Hepatocyte (in vitro differentiated cells): ENCODE measurements at regions not wholly inside any gene's neighbourhood (a gene's known extent, or its start where the extent isn't known, plus 50 kb on each side); places are given as distances from the start of the nearest gene placed in this dataset.
A peak's percentile ranks its signal among the peaks of the same experiment; 100 is the strongest.

ENCODE experiments used
- EZH2 ChIP-seq: fragments of 200-600 bp; sonication (generic); IDR thresholded peaks from 2 replicates; pipeline ENCODE4 v1.6.1; 2016; ENCODE audit warnings: antibody characterized with exemption, mild to moderate bottlenecking, borderline replicate concordance
- TF ChIP-seq, protein P1 (sequence below): fragments of 200-600 bp; sonication (generic); IDR thresholded peaks from 2 replicates; pipeline ENCODE4 v1.5.1; 2016; ENCODE audit warnings: antibody characterized with exemption, mild to moderate bottlenecking; ENCODE audit not compliant: poor library complexity

DNA sequence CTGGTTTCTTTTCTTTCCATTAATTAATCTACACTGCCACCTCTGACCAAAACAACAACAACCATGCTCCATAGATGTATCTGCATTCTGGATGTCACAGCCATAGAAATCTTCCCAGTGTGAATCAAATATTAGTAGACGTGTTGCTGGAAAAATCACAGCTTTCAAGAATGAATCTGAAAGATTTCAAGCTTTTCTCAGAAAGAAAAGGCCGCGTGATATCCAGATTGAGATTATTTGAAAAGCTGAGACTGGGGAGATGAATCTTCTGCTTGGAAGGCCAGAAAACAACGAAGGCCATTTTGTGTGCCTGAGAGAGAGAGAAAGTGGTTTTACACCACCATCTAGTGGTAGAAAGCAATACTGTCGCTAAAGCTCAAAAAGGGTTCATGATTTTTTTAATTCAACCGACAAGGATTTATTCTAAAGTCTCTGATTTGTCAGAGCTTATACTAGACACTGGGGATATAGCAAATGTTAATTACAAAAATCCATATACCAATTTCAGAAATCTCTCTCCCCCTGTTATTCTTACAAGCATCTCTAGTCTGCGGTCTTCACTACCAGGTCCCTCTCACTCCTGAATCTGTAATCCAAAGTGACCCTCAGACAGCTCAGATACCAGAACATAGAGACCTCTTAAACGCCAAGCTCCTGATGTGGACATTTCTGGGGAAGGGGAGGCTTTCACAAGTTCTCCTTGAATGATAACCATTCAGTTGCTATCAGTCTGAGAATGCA, 87.5 kb upstream of the SGIP1 start:
- TF ChIP-seq, protein P1, sequence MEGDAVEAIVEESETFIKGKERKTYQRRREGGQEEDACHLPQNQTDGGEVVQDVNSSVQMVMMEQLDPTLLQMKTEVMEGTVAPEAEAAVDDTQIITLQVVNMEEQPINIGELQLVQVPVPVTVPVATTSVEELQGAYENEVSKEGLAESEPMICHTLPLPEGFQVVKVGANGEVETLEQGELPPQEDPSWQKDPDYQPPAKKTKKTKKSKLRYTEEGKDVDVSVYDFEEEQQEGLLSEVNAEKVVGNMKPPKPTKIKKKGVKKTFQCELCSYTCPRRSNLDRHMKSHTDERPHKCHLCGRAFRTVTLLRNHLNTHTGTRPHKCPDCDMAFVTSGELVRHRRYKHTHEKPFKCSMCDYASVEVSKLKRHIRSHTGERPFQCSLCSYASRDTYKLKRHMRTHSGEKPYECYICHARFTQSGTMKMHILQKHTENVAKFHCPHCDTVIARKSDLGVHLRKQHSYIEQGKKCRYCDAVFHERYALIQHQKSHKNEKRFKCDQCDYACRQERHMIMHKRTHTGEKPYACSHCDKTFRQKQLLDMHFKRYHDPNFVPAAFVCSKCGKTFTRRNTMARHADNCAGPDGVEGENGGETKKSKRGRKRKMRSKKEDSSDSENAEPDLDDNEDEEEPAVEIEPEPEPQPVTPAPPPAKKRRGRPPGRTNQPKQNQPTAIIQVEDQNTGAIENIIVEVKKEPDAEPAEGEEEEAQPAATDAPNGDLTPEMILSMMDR: peak; percentile 93
- TF ChIP-seq EZH2: no peak
